Progenitor cell of endocrine pancreas (in vitro differentiated cells): ENCODE measurements at regions not wholly inside any gene's neighbourhood (a gene's known extent, or its start where the extent isn't known, plus 50 kb on each side); places are given as distances from the start of the nearest gene placed in this dataset.

Experiments used
- DNase-seq: peaks from one replicate; pipeline ENCODE4 v3.0.0; 2021; ENCODE audit warnings: low spot score; ENCODE audit not compliant: unreplicated experiment
- H3K27ac Mint-ChIP-seq: 2 replicates; pipeline ENCODE4 v1.8.0; 2021; ENCODE audit warnings: mild to moderate bottlenecking, moderate library complexity, mixed read lengths
- H3K27me3 Mint-ChIP-seq: 2 replicates; pipeline ENCODE4 v1.8.0; 2021; ENCODE audit warnings: mixed read lengths
- H3K36me3 Mint-ChIP-seq: 2 replicates; pipeline ENCODE4 v1.8.0; 2022; ENCODE audit warnings: mixed read lengths; ENCODE audit not compliant: insufficient read depth
- H3K4me1 Mint-ChIP-seq: 2 replicates; pipeline ENCODE4 v1.8.0; 2021; ENCODE audit warnings: low read depth, mixed read lengths
- H3K4me3 Mint-ChIP-seq: 2 replicates; pipeline ENCODE4 v1.8.0; 2021; ENCODE audit warnings: low read depth, mild to moderate bottlenecking, moderate library complexity, mixed read lengths
- H3K9me3 Mint-ChIP-seq: 2 replicates; pipeline ENCODE4 v1.8.0; 2021; ENCODE audit warnings: low read depth, mixed read lengths
- TF ChIP-seq, protein P1 (sequence below): fragments of 200-600 bp; sonication (generic); IDR thresholded peaks from one replicate; pipeline ENCODE4 v1.5.0; 2021; ENCODE audit warnings: antibody characterized with exemption, mild to moderate bottlenecking; ENCODE audit not compliant: unreplicated experiment

GRCh38 chr1:177784409-177784808 is 185.4 kb downstream of the SEC16B start:
- TF ChIP-seq, protein P1, sequence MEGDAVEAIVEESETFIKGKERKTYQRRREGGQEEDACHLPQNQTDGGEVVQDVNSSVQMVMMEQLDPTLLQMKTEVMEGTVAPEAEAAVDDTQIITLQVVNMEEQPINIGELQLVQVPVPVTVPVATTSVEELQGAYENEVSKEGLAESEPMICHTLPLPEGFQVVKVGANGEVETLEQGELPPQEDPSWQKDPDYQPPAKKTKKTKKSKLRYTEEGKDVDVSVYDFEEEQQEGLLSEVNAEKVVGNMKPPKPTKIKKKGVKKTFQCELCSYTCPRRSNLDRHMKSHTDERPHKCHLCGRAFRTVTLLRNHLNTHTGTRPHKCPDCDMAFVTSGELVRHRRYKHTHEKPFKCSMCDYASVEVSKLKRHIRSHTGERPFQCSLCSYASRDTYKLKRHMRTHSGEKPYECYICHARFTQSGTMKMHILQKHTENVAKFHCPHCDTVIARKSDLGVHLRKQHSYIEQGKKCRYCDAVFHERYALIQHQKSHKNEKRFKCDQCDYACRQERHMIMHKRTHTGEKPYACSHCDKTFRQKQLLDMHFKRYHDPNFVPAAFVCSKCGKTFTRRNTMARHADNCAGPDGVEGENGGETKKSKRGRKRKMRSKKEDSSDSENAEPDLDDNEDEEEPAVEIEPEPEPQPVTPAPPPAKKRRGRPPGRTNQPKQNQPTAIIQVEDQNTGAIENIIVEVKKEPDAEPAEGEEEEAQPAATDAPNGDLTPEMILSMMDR = no peak
- Mint-ChIP-seq H3K4me3 (no peak overlapping the region), H3K27ac (no peak overlapping the region), H3K9me3 (no peaks in the 10 kb centered on the region), H3K27me3 (peaks cover 40% of the 10 kb centered on the region), H3K4me1 (peaks cover 16% of the 10 kb centered on the region), H3K36me3 (no peaks in the 10 kb centered on the region)
- no peak for DNase-seq

GRCh38 chr1:177783051-177783450 is 186.8 kb downstream of the SEC16B start:
- Mint-ChIP-seq H3K4me1 (peaks cover 16% of the 10 kb centered on the region), H3K27ac (no peak overlapping the region), H3K9me3 (no peaks in the 10 kb centered on the region), H3K27me3 (peaks cover 31% of the 10 kb centered on the region), H3K36me3 (no peaks in the 10 kb centered on the region), H3K4me3 (no peak overlapping the region)
- no peak for DNase-seq
- TF ChIP-seq, protein P1 = no peak

- Mint-ChIP-seq H3K27ac (no peak overlapping the region), H3K9me3 (no peaks in the 10 kb centered on the region), H3K4me1 (peaks cover 14% of the 10 kb centered on the region), H3K27me3 (peaks cover 13% of the 10 kb centered on the region), H3K36me3 (no peaks in the 10 kb centered on the region), H3K4me3 (no peak overlapping the region)
- TF ChIP-seq, protein P1 = peak; percentile 72
- no peak for DNase-seq
Observed at GRCh38 chr1:177780096-177780700, 189.7 kb downstream of the SEC16B start.

GRCh38 chr1:177779166-177779965 is 190.5 kb downstream of the SEC16B start:
- no peak for DNase-seq
- Mint-ChIP-seq H3K9me3 (no peaks in the 10 kb centered on the region), H3K4me3 (no peak overlapping the region), H3K27ac (no peak overlapping the region), H3K27me3 (peaks cover 13% of the 10 kb centered on the region), H3K4me1 (peaks cover 6% of the 10 kb centered on the region), H3K36me3 (no peaks in the 10 kb centered on the region)
- TF ChIP-seq, protein P1 = no peak

DNA sequence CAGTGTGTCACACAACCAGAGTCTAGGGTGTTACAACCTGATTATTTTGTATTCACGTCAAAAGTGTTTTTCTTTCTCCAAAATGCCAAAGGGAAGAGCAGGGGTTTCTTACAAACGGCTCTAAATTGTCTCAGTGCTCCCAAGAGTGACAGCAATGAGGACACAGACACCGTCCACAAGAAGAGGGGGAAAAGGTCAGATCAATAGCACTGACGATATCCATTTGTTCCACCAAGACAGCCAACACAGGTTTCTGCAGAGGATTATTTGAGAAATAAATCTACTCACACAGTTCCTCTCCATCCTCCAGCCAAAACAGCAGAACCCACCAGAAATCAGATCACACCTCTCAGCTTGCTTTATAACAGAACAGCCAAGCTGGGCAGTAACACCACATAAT is 193.9 kb downstream of the SEC16B start:
- Mint-ChIP-seq H3K4me1 (peaks cover 5% of the 10 kb centered on the region), H3K36me3 (no peaks in the 10 kb centered on the region), H3K27me3 (peaks cover 8% of the 10 kb centered on the region)

More for the DNA sequence above, 193.9 kb downstream of the SEC16B start:
- H3K9me3 Mint-ChIP-seq = peaks cover 11% of the 10 kb centered on the region
- no peak overlapping the region for H3K27ac Mint-ChIP-seq
- H3K4me3 Mint-ChIP-seq = no peak overlapping the region
- no peak for DNase-seq
- TF ChIP-seq, protein P1 = no peak
